Neural cell (in vitro differentiated cells): ENCODE measurements at regions not wholly inside any gene's neighbourhood (a gene's known extent, or its start where the extent isn't known, plus 50 kb on each side); places are given as distances from the start of the nearest gene placed in this dataset.

Experiments used
- EP300 ChIP-seq: fragments of 450-650 bp; conservative IDR thresholded peaks from 2 replicates; pipeline ENCODE4 v1.6.1; 2014; ENCODE audit warnings: antibody characterized with exemption, mild to moderate bottlenecking, moderate library complexity; ENCODE audit not compliant: poor library complexity, severe bottlenecking
- EZH2 ChIP-seq: fragments of 200-600, 300-800 bp; shearing (Covaris generic), sonication (generic); IDR thresholded peaks from 2 replicates; pipeline ENCODE4 v1.6.1; 2014; ENCODE audit warnings: antibody characterized with exemption, low read length, borderline replicate concordance, mild to moderate bottlenecking; ENCODE audit not compliant: insufficient read depth, poor library complexity, severe bottlenecking
- POLR2AphosphoS5 ChIP-seq: IDR thresholded peaks from 2 replicates; pipeline ENCODE4 v1.6.1; 2012
- SMC3 ChIP-seq: fragments of 450-650 bp; conservative IDR thresholded peaks from 2 replicates; pipeline ENCODE4 v1.6.1; 2014; ENCODE audit warnings: antibody characterized with exemption, mild to moderate bottlenecking, moderate library complexity; ENCODE audit not compliant: poor library complexity
- TAF1 ChIP-seq: IDR thresholded peaks from 2 replicates; pipeline ENCODE4 v1.6.1; 2012; ENCODE audit warnings: low read depth
- TF ChIP-seq, protein P1 (sequence below): fragments of 450-650 bp; IDR thresholded peaks from 2 replicates; pipeline ENCODE4 v1.5.1; 2014; ENCODE audit warnings: antibody characterized with exemption, mild to moderate bottlenecking, moderate library complexity; ENCODE audit not compliant: poor library complexity, severe bottlenecking
- TF ChIP-seq, protein P2 (sequence below): IDR thresholded peaks from 2 replicates; pipeline ENCODE4 v1.6.1; 2012; ENCODE audit warnings: borderline replicate concordance

DNA sequence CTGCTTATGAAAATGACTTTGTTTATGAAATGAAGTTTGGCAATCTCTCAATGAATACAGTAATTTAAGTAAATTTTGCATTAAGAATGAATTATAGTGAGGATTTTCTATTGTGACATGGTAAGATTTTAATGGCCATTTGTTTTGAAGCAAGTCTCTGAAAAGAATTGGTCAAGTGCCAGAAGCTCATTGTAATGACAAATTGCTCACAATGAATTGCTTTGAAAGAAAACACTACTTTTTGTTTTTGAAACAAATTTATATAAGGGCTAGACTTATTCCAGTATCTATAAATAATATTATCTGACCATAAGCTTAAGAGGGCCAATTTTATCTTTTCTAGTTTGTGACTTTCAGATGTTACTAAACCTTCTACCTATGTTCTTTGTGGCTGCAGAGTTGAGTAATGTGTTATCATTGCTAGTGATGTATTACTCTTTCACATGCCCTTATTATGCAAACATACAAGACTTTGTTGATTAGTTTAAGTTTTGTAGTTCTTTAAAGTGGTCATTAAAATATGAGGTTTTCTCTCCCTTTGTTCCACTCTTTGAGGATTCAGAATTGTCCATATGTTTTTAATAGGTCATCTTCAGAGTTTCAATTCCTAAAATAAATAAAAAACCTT, 93.0 kb upstream of the ZNF608 start:
- TF ChIP-seq, protein P1, sequence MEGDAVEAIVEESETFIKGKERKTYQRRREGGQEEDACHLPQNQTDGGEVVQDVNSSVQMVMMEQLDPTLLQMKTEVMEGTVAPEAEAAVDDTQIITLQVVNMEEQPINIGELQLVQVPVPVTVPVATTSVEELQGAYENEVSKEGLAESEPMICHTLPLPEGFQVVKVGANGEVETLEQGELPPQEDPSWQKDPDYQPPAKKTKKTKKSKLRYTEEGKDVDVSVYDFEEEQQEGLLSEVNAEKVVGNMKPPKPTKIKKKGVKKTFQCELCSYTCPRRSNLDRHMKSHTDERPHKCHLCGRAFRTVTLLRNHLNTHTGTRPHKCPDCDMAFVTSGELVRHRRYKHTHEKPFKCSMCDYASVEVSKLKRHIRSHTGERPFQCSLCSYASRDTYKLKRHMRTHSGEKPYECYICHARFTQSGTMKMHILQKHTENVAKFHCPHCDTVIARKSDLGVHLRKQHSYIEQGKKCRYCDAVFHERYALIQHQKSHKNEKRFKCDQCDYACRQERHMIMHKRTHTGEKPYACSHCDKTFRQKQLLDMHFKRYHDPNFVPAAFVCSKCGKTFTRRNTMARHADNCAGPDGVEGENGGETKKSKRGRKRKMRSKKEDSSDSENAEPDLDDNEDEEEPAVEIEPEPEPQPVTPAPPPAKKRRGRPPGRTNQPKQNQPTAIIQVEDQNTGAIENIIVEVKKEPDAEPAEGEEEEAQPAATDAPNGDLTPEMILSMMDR, result no peak
- TF ChIP-seq POLR2AphosphoS5 (no peak), SMC3 (no peak), EP300 (no peak), TAF1 (no peak), EZH2 (no peak)
- TF ChIP-seq, protein P2, sequence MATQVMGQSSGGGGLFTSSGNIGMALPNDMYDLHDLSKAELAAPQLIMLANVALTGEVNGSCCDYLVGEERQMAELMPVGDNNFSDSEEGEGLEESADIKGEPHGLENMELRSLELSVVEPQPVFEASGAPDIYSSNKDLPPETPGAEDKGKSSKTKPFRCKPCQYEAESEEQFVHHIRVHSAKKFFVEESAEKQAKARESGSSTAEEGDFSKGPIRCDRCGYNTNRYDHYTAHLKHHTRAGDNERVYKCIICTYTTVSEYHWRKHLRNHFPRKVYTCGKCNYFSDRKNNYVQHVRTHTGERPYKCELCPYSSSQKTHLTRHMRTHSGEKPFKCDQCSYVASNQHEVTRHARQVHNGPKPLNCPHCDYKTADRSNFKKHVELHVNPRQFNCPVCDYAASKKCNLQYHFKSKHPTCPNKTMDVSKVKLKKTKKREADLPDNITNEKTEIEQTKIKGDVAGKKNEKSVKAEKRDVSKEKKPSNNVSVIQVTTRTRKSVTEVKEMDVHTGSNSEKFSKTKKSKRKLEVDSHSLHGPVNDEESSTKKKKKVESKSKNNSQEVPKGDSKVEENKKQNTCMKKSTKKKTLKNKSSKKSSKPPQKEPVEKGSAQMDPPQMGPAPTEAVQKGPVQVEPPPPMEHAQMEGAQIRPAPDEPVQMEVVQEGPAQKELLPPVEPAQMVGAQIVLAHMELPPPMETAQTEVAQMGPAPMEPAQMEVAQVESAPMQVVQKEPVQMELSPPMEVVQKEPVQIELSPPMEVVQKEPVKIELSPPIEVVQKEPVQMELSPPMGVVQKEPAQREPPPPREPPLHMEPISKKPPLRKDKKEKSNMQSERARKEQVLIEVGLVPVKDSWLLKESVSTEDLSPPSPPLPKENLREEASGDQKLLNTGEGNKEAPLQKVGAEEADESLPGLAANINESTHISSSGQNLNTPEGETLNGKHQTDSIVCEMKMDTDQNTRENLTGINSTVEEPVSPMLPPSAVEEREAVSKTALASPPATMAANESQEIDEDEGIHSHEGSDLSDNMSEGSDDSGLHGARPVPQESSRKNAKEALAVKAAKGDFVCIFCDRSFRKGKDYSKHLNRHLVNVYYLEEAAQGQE, result no peak
